ENCODE measurements at regions not wholly inside any gene's neighbourhood (a gene's known extent, or its start where the extent isn't known, plus 50 kb on each side); places are given as distances from the start of the nearest gene placed in this dataset.

DNA sequence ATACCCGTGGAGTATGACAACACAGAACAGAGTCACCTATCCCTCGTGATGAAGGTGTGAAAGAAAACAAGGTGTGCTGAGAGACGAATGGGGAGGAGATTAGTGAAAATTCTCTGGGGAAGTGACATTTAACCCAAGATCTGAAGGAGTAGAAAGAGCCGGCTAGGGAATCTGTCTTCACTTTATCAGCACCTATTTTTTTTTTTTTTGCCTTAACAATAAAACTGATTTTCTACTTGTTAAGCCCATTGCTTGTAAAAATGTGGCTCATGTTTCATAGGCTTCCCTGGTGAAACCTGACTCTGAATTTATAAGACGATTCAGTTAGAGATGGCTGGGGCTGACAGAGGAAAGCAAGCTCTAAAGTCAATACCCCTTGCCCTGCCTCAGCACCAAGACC, 322.6 kb upstream of the MSX2 start:
- WGBS, result 22% methylated on average over 5 of the region's 5 CpGs
- Histone ChIP-seq H3K4me1 (ENCODE audit: control insufficient read depth in 4 of 4, insufficient read depth in 4 of 4, low read length in 3 of 4) (no peaks in the 10 kb centered on the region), H3K9me3 (ENCODE audit: control insufficient read depth in 4 of 4, low read length in 3 of 4) (no peaks in the 10 kb centered on the region), H3K27ac (ENCODE audit: low read depth in 1 of 2, low read length in 2 of 2) (no peak overlapping the region), H3K27me3 (ENCODE audit: control insufficient read depth in 4 of 4, insufficient read depth in 4 of 4, low read length in 3 of 4) (peaks cover 0 to 6% (median 0%) of the 10 kb centered on the region in 4 donors), H3K36me3 (ENCODE audit: control insufficient read depth in 4 of 4, insufficient read depth in 3 of 4, low read depth in 1 of 4, low read length in 3 of 4) (no peaks in the 10 kb centered on the region), H3K4me3 (ENCODE audit: low read depth in 1 of 3, low read length in 3 of 3) (no peak overlapping the region), H3K9ac (ENCODE audit: low read depth in 1 of 2, low read length in 2 of 2) (no peak overlapping the region)
- TF ChIP-seq GABPA (IDR thresholded peaks at IDR 0.05 in 1 of 2, conservative IDR thresholded peaks at IDR 0.05 in 1 of 2) (no peak), FOXA2 (IDR thresholded peaks at IDR 0.05) (no peak), HNF4A (conservative IDR thresholded peaks at IDR 0.05) (no peak), JUND (IDR thresholded peaks at IDR 0.05) (no peak), RAD21 (IDR thresholded peaks at IDR 0.05) (no peak), TAF1 (conservative IDR thresholded peaks at IDR 0.05) (no peak), RXRA (IDR thresholded peaks at IDR 0.05) (no peak), SP1 (IDR thresholded peaks at IDR 0.05) (no peak), HNF4G (IDR thresholded peaks at IDR 0.05) (no peak), EGR1 (IDR thresholded peaks at IDR 0.05; ENCODE audit: low read depth in 2 of 2) (no peak), YY1 (IDR thresholded peaks at IDR 0.05) (no peak)
- TF ChIP-seq, protein P1, sequence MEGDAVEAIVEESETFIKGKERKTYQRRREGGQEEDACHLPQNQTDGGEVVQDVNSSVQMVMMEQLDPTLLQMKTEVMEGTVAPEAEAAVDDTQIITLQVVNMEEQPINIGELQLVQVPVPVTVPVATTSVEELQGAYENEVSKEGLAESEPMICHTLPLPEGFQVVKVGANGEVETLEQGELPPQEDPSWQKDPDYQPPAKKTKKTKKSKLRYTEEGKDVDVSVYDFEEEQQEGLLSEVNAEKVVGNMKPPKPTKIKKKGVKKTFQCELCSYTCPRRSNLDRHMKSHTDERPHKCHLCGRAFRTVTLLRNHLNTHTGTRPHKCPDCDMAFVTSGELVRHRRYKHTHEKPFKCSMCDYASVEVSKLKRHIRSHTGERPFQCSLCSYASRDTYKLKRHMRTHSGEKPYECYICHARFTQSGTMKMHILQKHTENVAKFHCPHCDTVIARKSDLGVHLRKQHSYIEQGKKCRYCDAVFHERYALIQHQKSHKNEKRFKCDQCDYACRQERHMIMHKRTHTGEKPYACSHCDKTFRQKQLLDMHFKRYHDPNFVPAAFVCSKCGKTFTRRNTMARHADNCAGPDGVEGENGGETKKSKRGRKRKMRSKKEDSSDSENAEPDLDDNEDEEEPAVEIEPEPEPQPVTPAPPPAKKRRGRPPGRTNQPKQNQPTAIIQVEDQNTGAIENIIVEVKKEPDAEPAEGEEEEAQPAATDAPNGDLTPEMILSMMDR (IDR thresholded peaks at IDR 0.05; ENCODE audit: low read depth, low read length, missing input control), result no peak
- TF ChIP-seq, protein P2, sequence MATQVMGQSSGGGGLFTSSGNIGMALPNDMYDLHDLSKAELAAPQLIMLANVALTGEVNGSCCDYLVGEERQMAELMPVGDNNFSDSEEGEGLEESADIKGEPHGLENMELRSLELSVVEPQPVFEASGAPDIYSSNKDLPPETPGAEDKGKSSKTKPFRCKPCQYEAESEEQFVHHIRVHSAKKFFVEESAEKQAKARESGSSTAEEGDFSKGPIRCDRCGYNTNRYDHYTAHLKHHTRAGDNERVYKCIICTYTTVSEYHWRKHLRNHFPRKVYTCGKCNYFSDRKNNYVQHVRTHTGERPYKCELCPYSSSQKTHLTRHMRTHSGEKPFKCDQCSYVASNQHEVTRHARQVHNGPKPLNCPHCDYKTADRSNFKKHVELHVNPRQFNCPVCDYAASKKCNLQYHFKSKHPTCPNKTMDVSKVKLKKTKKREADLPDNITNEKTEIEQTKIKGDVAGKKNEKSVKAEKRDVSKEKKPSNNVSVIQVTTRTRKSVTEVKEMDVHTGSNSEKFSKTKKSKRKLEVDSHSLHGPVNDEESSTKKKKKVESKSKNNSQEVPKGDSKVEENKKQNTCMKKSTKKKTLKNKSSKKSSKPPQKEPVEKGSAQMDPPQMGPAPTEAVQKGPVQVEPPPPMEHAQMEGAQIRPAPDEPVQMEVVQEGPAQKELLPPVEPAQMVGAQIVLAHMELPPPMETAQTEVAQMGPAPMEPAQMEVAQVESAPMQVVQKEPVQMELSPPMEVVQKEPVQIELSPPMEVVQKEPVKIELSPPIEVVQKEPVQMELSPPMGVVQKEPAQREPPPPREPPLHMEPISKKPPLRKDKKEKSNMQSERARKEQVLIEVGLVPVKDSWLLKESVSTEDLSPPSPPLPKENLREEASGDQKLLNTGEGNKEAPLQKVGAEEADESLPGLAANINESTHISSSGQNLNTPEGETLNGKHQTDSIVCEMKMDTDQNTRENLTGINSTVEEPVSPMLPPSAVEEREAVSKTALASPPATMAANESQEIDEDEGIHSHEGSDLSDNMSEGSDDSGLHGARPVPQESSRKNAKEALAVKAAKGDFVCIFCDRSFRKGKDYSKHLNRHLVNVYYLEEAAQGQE (IDR thresholded peaks at IDR 0.05), result no peak
- no peak for DNase-seq (ENCODE audit: low spot score)

DNA sequence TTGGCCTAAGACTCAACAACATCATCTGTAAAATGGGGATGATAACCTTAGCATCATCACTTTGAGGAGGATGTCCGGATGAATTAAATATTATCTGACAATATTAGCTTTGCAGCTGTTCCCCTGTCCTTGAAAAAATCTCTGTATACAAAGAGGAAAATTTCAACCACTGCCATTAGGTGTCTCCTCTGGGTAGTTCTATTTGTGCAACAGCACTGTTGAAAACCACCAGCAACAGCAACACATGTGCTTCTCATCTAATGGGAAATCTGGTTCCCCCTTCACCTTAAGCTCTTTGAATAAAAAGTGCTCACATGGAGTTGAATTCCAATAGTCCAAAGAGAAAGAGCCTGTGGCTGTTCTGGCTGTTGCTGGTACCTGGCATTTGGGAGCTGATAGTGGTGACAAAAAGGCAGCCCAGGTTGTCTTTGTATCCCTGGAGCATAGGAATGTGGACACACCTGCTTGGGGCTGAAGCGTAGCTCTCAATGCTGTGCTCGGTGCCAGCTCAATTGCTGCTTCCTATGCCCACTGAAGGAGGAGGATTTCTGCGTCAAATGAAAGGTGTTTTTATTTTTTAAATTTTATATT, 322.1 kb upstream of the MSX2 start:
- no peak overlapping the region for H3K4me3 ChIP-seq (ENCODE audit: low read depth in 1 of 3, low read length in 3 of 3)
- no peak for DNase-seq (ENCODE audit: low spot score)
- H3K36me3 ChIP-seq (ENCODE audit: control insufficient read depth in 4 of 4, insufficient read depth in 3 of 4, low read depth in 1 of 4, low read length in 3 of 4), result no peaks in the 10 kb centered on the region
- 55% methylated on average over 4 of the region's 4 CpGs for WGBS
- peaks cover 0 to 6% (median 0%) of the 10 kb centered on the region in 4 donors for H3K27me3 ChIP-seq (ENCODE audit: control insufficient read depth in 4 of 4, insufficient read depth in 4 of 4, low read length in 3 of 4)
- H3K9me3 ChIP-seq (ENCODE audit: control insufficient read depth in 4 of 4, low read length in 3 of 4), result no peaks in the 10 kb centered on the region
- H3K4me1 ChIP-seq (ENCODE audit: control insufficient read depth in 4 of 4, insufficient read depth in 4 of 4, low read length in 3 of 4), result no peaks in the 10 kb centered on the region
- no peak overlapping the region for H3K27ac ChIP-seq (ENCODE audit: low read depth in 1 of 2, low read length in 2 of 2)
- H3K9ac ChIP-seq (ENCODE audit: low read depth in 1 of 2, low read length in 2 of 2), result no peak overlapping the region
- TF ChIP-seq SP1 (IDR thresholded peaks at IDR 0.05) (no peak), FOXA1 (IDR thresholded peaks at IDR 0.05) (no peak), RXRA (IDR thresholded peaks at IDR 0.05) (no peak), HNF4G (IDR thresholded peaks at IDR 0.05) (no peak), NR2F2 (IDR thresholded peaks at IDR 0.05) (no peak), YY1 (IDR thresholded peaks at IDR 0.05) (no peak), RAD21 (IDR thresholded peaks at IDR 0.05) (no peak), EGR1 (IDR thresholded peaks at IDR 0.05; ENCODE audit: low read depth in 2 of 2) (no peak), FOXA2 (IDR thresholded peaks at IDR 0.05) (no peak), GABPA (IDR thresholded peaks at IDR 0.05 in 1 of 2, conservative IDR thresholded peaks at IDR 0.05 in 1 of 2) (no peak), TAF1 (conservative IDR thresholded peaks at IDR 0.05) (no peak), HNF4A (conservative IDR thresholded peaks at IDR 0.05) (no peak)
- TF ChIP-seq, protein P1 (IDR thresholded peaks at IDR 0.05; ENCODE audit: low read depth, low read length, missing input control), result no peak
- TF ChIP-seq, protein P3, sequence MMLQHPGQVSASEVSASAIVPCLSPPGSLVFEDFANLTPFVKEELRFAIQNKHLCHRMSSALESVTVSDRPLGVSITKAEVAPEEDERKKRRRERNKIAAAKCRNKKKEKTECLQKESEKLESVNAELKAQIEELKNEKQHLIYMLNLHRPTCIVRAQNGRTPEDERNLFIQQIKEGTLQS (IDR thresholded peaks at IDR 0.05), result no peak
- TF ChIP-seq, protein P4, sequence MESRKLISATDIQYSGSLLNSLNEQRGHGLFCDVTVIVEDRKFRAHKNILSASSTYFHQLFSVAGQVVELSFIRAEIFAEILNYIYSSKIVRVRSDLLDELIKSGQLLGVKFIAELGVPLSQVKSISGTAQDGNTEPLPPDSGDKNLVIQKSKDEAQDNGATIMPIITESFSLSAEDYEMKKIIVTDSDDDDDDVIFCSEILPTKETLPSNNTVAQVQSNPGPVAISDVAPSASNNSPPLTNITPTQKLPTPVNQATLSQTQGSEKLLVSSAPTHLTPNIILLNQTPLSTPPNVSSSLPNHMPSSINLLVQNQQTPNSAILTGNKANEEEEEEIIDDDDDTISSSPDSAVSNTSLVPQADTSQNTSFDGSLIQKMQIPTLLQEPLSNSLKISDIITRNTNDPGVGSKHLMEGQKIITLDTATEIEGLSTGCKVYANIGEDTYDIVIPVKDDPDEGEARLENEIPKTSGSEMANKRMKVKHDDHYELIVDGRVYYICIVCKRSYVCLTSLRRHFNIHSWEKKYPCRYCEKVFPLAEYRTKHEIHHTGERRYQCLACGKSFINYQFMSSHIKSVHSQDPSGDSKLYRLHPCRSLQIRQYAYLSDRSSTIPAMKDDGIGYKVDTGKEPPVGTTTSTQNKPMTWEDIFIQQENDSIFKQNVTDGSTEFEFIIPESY (IDR thresholded peaks at IDR 0.05), result no peak
- TF ChIP-seq, protein P5, sequence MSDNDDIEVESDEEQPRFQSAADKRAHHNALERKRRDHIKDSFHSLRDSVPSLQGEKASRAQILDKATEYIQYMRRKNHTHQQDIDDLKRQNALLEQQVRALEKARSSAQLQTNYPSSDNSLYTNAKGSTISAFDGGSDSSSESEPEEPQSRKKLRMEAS (IDR thresholded peaks at IDR 0.05), result no peak
